H9 (cell line): ENCODE measurements at regions not wholly inside any gene's neighbourhood (a gene's known extent, or its start where the extent isn't known, plus 50 kb on each side); places are given as distances from the start of the nearest gene placed in this dataset.

Experiments
- DNase-seq: peaks from one replicate; pipeline ENCODE4 v3.0.0-alpha.2; 2017
- H2AFZ ChIP-seq: one replicate; pipeline ENCODE4 v1.6.1; 2013; ENCODE audit warnings: mild to moderate bottlenecking, low read length, control low read depth, moderate library complexity
- H2AK5ac ChIP-seq: 2 replicates; pipeline ENCODE4 v1.6.1; 2013; ENCODE audit warnings: low read length, control low read depth, mixed read lengths; ENCODE audit not compliant: insufficient read length
- H2BK120ac ChIP-seq: one replicate; pipeline ENCODE4 v1.6.1; 2013; ENCODE audit warnings: low read depth, mild to moderate bottlenecking, low read length, control low read depth, inconsistent platforms; ENCODE audit not compliant: poor library complexity, severe bottlenecking
- H2BK12ac ChIP-seq: 2 replicates; pipeline ENCODE4 v1.6.1; 2013; ENCODE audit warnings: low read length, control low read depth, mixed read lengths, low read depth; ENCODE audit not compliant: insufficient read length
- H2BK15ac ChIP-seq: 2 replicates; pipeline ENCODE4 v1.6.1; 2013; ENCODE audit warnings: low read depth, low read length, control low read depth
- H2BK20ac ChIP-seq: one replicate; pipeline ENCODE4 v1.6.1; 2013; ENCODE audit warnings: low read depth, mild to moderate bottlenecking, low read length, control low read depth, inconsistent platforms; ENCODE audit not compliant: poor library complexity, severe bottlenecking
- H2BK5ac ChIP-seq: 2 replicates; pipeline ENCODE4 v1.6.1; 2013; ENCODE audit warnings: low read length, control low read depth, mixed read lengths; ENCODE audit not compliant: insufficient read length
- H3K14ac ChIP-seq: 2 replicates; pipeline ENCODE4 v1.6.1; 2013; ENCODE audit warnings: low read length, control low read depth; ENCODE audit not compliant: insufficient read depth
- H3K18ac ChIP-seq: 2 replicates; pipeline ENCODE4 v1.6.1; 2013; ENCODE audit warnings: low read depth, mild to moderate bottlenecking, mixed read lengths, low read length, control low read depth; ENCODE audit not compliant: insufficient read length
- H3K23ac ChIP-seq: 2 replicates; pipeline ENCODE4 v1.6.1; 2013; ENCODE audit warnings: low read length, control low read depth, mixed read lengths, low read depth; ENCODE audit not compliant: insufficient read length
- H3K23me2 ChIP-seq: 2 replicates; pipeline ENCODE4 v1.6.1; 2013; ENCODE audit warnings: low read depth, mild to moderate bottlenecking, mixed read lengths, low read length, control low read depth; ENCODE audit not compliant: insufficient read length, poor library complexity, severe bottlenecking
- H3K27ac ChIP-seq: 2 replicates; pipeline ENCODE4 v1.5.1; 2013; ENCODE audit warnings: low read length, control low read depth, mixed read lengths, low read depth; ENCODE audit not compliant: insufficient read length
- H3K27me3 ChIP-seq: 2 replicates; pipeline ENCODE4 v1.6.1; 2013; ENCODE audit warnings: low read length, control low read depth, inconsistent platforms; ENCODE audit not compliant: insufficient read depth
- H3K4ac ChIP-seq: 2 replicates; pipeline ENCODE4 v1.6.1; 2013; ENCODE audit warnings: low read depth, mild to moderate bottlenecking, control low read depth, inconsistent platforms, low read length, moderate library complexity
- H3K4me1 ChIP-seq: 2 replicates; pipeline ENCODE4 v1.6.1; 2013; ENCODE audit warnings: low read length, control low read depth, inconsistent platforms; ENCODE audit not compliant: insufficient read depth
- H3K4me2 ChIP-seq: 2 replicates; pipeline ENCODE4 v1.6.1; 2013; ENCODE audit warnings: low read length, control low read depth, mixed read lengths; ENCODE audit not compliant: insufficient read length, insufficient read depth
- H3K56ac ChIP-seq: 2 replicates; pipeline ENCODE4 v1.6.1; 2013; ENCODE audit warnings: low read depth, mild to moderate bottlenecking, mixed read lengths, low read length, control low read depth; ENCODE audit not compliant: insufficient read length
- H3K79me1 ChIP-seq: 2 replicates; pipeline ENCODE4 v1.6.1; 2013; ENCODE audit warnings: low read depth, mild to moderate bottlenecking, moderate library complexity, low read length, control low read depth, inconsistent platforms; ENCODE audit not compliant: insufficient read depth, poor library complexity, severe bottlenecking
- H3K79me2 ChIP-seq: 2 replicates; pipeline ENCODE4 v1.6.1; 2013; ENCODE audit warnings: low read length, control low read depth, inconsistent platforms; ENCODE audit not compliant: insufficient read depth
- H3K9ac ChIP-seq: 2 replicates; pipeline ENCODE4 v1.6.1; 2013; ENCODE audit warnings: low read length, control low read depth, mixed read lengths; ENCODE audit not compliant: insufficient read length; ENCODE audit errors: extremely low read depth
- H3K9me3 ChIP-seq: one replicate; pipeline ENCODE4 v1.6.1; 2013; ENCODE audit warnings: low read depth, low read length, inconsistent platforms; ENCODE audit not compliant: control insufficient read depth
- H3T11ph ChIP-seq: one replicate; pipeline ENCODE4 v1.6.1; 2013; ENCODE audit warnings: mild to moderate bottlenecking, low read length, control low read depth, inconsistent platforms
- H4K20me1 ChIP-seq: one replicate; pipeline ENCODE4 v1.6.1; 2013; ENCODE audit not compliant: control insufficient read depth, insufficient read length, insufficient read depth
- H4K5ac ChIP-seq: 2 replicates; pipeline ENCODE4 v1.6.1; 2013; ENCODE audit warnings: low read depth, mild to moderate bottlenecking, mixed read lengths, low read length, control low read depth; ENCODE audit not compliant: insufficient read length
- H4K8ac ChIP-seq: replicated peaks from 2 replicates; pipeline ENCODE4 v1.6.1; 2013; ENCODE audit warnings: low read length, control low read depth, mixed read lengths, low read depth; ENCODE audit not compliant: insufficient read length
- H4K91ac ChIP-seq: 2 replicates; pipeline ENCODE4 v1.6.1; 2013; ENCODE audit warnings: low read depth, mild to moderate bottlenecking, moderate library complexity, mixed read lengths, low read length, control low read depth; ENCODE audit not compliant: insufficient read length
- H3K27ac Mint-ChIP-seq, 3 experiments: 2 replicates in 2 of 3; 3 replicates in 1 of 3; pipeline ENCODE4 v1.8.0; 2020 to 2021; ENCODE audit warnings: mixed read lengths in 3 of 3, mild to moderate bottlenecking in 1 of 3, moderate library complexity in 1 of 3
- H3K27me3 Mint-ChIP-seq: 2 replicates; pipeline ENCODE4 v1.8.0; 2021; ENCODE audit warnings: low read depth, mild to moderate bottlenecking, moderate library complexity, mixed read lengths
- H3K36me3 Mint-ChIP-seq, 3 experiments: 2 replicates in 2 of 3; 3 replicates in 1 of 3; pipeline ENCODE4 v1.8.0; 2020 to 2021; ENCODE audit warnings: low read depth in 3 of 3, mixed read lengths in 3 of 3; ENCODE audit not compliant: insufficient read depth in 1 of 3
- H3K4me1 Mint-ChIP-seq, 2 experiments: 2 replicates each; pipeline ENCODE4 v1.8.0; 2020; ENCODE audit warnings: mixed read lengths in 2 of 2
- H3K4me3 Mint-ChIP-seq, 2 experiments: 2 replicates in 1 of 2; 3 replicates in 1 of 2; pipeline ENCODE4 v1.8.0; 2020 to 2021; ENCODE audit warnings: mild to moderate bottlenecking in 2 of 2, mixed read lengths in 2 of 2, moderate library complexity in 1 of 2
- H3K9me3 Mint-ChIP-seq, 2 experiments: 2 replicates in 1 of 2; 3 replicates in 1 of 2; pipeline ENCODE4 v1.8.0; 2020; ENCODE audit warnings: mild to moderate bottlenecking in 2 of 2, mixed read lengths in 2 of 2, moderate library complexity in 1 of 2
- CTCF ChIP-seq: fragments of 200-600 bp; sonication (generic); conservative IDR thresholded peaks from 3 replicates; pipeline ENCODE4 v1.8.0; 2021; ENCODE audit warnings: antibody characterized with exemption, mild to moderate bottlenecking
- WGBS: extraction: QIAGEN DNeasy Blood & Tissue Kit; methylation state at CpG from one replicate; pipeline ENCODE4 v1.1.7; 2013; ENCODE audit warnings: missing lambda C conversion rate, low lambda C conversion rate, mixed read lengths; ENCODE audit not compliant: insufficient read length; ENCODE audit errors: extremely low coverage; 5-methylcytosine and 5-hydroxymethylcytosine counted together

GRCh38 chr1:8176279-8176678, 141.6 kb upstream of the SLC45A1 start:
- H2BK12ac ChIP-seq: no peak overlapping the region
- no peak overlapping the region for H3K9ac ChIP-seq
- no peak overlapping the region for H3T11ph ChIP-seq
- H3K9me3 ChIP-seq: no peaks in the 10 kb centered on the region
- H3K79me1 ChIP-seq: no peaks in the 10 kb centered on the region
- no peak overlapping the region for H2BK5ac ChIP-seq
- H3K23me2 ChIP-seq: no peaks in the 10 kb centered on the region
- Mint-ChIP-seq H3K4me3 (no peak overlapping the region), H3K27ac (no peak overlapping the region; a peak in 1 of 7 replicates), H3K27me3 (no peaks in the 10 kb centered on the region; the same call in 1 of the 2 replicates), H3K4me1 (no peaks in the 10 kb centered on the region), H3K9me3 (peaks cover 15 to 19% of the 10 kb centered on the region in 2 experiments), H3K36me3 (peaks cover 0 to 15% (median 7%) of the 10 kb centered on the region in 3 experiments; a peak in 5 of 7 replicates)
- no peaks in the 10 kb centered on the region; the same call in 1 of the 2 replicates for H3K27me3 ChIP-seq
- H3K4me2 ChIP-seq: no peak overlapping the region
- no peak overlapping the region for H3K4ac ChIP-seq
- H2AK5ac ChIP-seq: no peak overlapping the region
- H2BK15ac ChIP-seq: no peak overlapping the region
- no peak overlapping the region for H3K18ac ChIP-seq
- H3K27ac ChIP-seq: no peak overlapping the region
- H4K91ac ChIP-seq: no peak overlapping the region
- H4K5ac ChIP-seq: no peak overlapping the region
- H3K79me2 ChIP-seq: no peaks in the 10 kb centered on the region
- no peaks in the 10 kb centered on the region; the same call in 1 of the 2 replicates for H3K4me1 ChIP-seq
- no peak overlapping the region for H3K14ac ChIP-seq
- no peak overlapping the region for H2BK20ac ChIP-seq
- H2AFZ ChIP-seq: no peak overlapping the region
- H4K20me1 ChIP-seq: no peaks in the 10 kb centered on the region
- no peak overlapping the region for H2BK120ac ChIP-seq
- no peak for TF ChIP-seq CTCF
- DNase-seq: no peak
- no CpG with 5 or more reads among the region's 3 CpGs for WGBS
- no peak overlapping the region for H3K23ac ChIP-seq
- no peak overlapping the region for H3K56ac ChIP-seq
- H4K8ac ChIP-seq: no peak overlapping the region
